Suprapubic skin (tissue), 4 donors: ENCODE measurements at regions not wholly inside any gene's neighbourhood (a gene's known extent, or its start where the extent isn't known, plus 50 kb on each side); places are given as distances from the start of the nearest gene placed in this dataset.

Experiments used
- CTCF ChIP-seq, 2 donors: fragments of 200-600 bp in 1 of 2; fragments of 450-650 bp in 1 of 2; sonication (generic) in 1 of 2; IDR thresholded peaks; one replicate each; pipeline ENCODE4 v1.5.1; 2016 to 2019; ENCODE audit warnings: antibody characterized with exemption in 2 of 2, mild to moderate bottlenecking in 1 of 2, moderate library complexity in 1 of 2
- EP300 ChIP-seq: sonication (generic); formaldehyde crosslinking; IDR thresholded peaks from one replicate; pipeline ENCODE4 v1.6.1; 2017; ENCODE audit warnings: antibody characterized with exemption
- POLR2A ChIP-seq, 2 donors: fragments of 450-650 bp; IDR thresholded peaks; one replicate each; pipeline ENCODE4 v1.6.1; 2017; ENCODE audit warnings: antibody characterized with exemption in 2 of 2, mild to moderate bottlenecking in 2 of 2, moderate library complexity in 2 of 2
- POLR2AphosphoS5 ChIP-seq, 3 donors: sonication (generic); formaldehyde crosslinking; IDR thresholded peaks; one replicate each; pipeline ENCODE4 v1.6.1; 2017; ENCODE audit warnings: antibody characterized with exemption in 3 of 3

- TF ChIP-seq CTCF (IDR thresholded peaks at IDR 0.05), result no peak
- no peak for TF ChIP-seq POLR2AphosphoS5 (IDR thresholded peaks at IDR 0.05)
- TF ChIP-seq POLR2A (IDR thresholded peaks at IDR 0.05), result no peak
- no peak for TF ChIP-seq EP300
Observed at GRCh38 chr9:134548618-134549017, 93.0 kb upstream of the COL5A1 start.
